HL-60 (cell line): ENCODE measurements at regions not wholly inside any gene's neighbourhood (a gene's known extent, or its start where the extent isn't known, plus 50 kb on each side); places are given as distances from the start of the nearest gene placed in this dataset.

ENCODE experiments used
- DNase-seq, 2 experiments: peaks; one replicate each; pipeline ENCODE4 v3.0.0-alpha.2; 2010 to 2020; ENCODE audit warnings: low read depth in 1 of 2, low spot score in 1 of 2
- H3K27ac ChIP-seq: fragments of 250-450 bp; sonication (Bioruptor Pico); replicated peaks from 2 replicates; pipeline ENCODE4 v1.5.1; 2020; ENCODE audit warnings: mild to moderate bottlenecking, moderate library complexity
- H3K27me3 ChIP-seq: fragments of 250-450 bp; sonication (Bioruptor Pico); 2 replicates; pipeline ENCODE4 v1.5.1; 2021; ENCODE audit warnings: mild to moderate bottlenecking, moderate library complexity; ENCODE audit not compliant: insufficient read depth, poor library complexity, severe bottlenecking
- H3K4me3 ChIP-seq: replicated peaks from 2 replicates; pipeline ENCODE4 v1.5.1; 2011; ENCODE audit warnings: mild to moderate bottlenecking, control low read depth, low read length; ENCODE audit not compliant: insufficient read depth
- GABPA ChIP-seq: IDR thresholded peaks from 2 replicates; pipeline ENCODE4 v1.6.1; 2012; ENCODE audit warnings: low read depth
- POLR2AphosphoS5 ChIP-seq: IDR thresholded peaks from 2 replicates; pipeline ENCODE4 v1.6.1; 2012; ENCODE audit warnings: low read depth
- SPI1 ChIP-seq: IDR thresholded peaks from 2 replicates; pipeline ENCODE4 v1.6.1; 2012; ENCODE audit warnings: low read depth, mild to moderate bottlenecking, borderline replicate concordance
- TF ChIP-seq, protein P1 (sequence below): IDR thresholded peaks from one replicate; pipeline ENCODE4 v1.5.1; 2011; ENCODE audit warnings: low read length, control low read depth, inconsistent platforms; ENCODE audit not compliant: insufficient read depth
- TF ChIP-seq, protein P2 (sequence below): IDR thresholded peaks from 2 replicates; pipeline ENCODE4 v1.6.1; 2012; ENCODE audit warnings: low read depth; ENCODE audit not compliant: insufficient replicate concordance

DNA sequence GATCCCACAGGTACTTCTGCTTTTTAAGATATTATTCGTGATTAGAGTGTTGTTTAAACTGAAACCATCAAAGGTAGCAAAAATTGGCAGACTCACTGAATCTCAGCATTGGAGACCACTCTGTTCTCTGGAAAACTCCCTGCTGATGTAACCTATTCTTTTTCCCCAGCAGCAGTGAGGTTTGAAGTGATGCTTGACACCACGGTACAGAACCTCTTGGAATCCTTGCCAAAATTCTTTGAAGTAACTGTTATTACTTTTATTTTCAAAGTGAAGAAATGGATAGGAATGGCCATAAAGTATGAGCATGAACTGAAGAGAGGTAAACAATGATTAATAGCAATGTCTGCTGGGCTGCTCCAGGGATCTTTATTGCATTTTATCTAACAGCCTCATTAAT lies 66.4 kb upstream of the KL start:
- TF ChIP-seq, protein P1, sequence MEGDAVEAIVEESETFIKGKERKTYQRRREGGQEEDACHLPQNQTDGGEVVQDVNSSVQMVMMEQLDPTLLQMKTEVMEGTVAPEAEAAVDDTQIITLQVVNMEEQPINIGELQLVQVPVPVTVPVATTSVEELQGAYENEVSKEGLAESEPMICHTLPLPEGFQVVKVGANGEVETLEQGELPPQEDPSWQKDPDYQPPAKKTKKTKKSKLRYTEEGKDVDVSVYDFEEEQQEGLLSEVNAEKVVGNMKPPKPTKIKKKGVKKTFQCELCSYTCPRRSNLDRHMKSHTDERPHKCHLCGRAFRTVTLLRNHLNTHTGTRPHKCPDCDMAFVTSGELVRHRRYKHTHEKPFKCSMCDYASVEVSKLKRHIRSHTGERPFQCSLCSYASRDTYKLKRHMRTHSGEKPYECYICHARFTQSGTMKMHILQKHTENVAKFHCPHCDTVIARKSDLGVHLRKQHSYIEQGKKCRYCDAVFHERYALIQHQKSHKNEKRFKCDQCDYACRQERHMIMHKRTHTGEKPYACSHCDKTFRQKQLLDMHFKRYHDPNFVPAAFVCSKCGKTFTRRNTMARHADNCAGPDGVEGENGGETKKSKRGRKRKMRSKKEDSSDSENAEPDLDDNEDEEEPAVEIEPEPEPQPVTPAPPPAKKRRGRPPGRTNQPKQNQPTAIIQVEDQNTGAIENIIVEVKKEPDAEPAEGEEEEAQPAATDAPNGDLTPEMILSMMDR, result no peak
- TF ChIP-seq, protein P2, sequence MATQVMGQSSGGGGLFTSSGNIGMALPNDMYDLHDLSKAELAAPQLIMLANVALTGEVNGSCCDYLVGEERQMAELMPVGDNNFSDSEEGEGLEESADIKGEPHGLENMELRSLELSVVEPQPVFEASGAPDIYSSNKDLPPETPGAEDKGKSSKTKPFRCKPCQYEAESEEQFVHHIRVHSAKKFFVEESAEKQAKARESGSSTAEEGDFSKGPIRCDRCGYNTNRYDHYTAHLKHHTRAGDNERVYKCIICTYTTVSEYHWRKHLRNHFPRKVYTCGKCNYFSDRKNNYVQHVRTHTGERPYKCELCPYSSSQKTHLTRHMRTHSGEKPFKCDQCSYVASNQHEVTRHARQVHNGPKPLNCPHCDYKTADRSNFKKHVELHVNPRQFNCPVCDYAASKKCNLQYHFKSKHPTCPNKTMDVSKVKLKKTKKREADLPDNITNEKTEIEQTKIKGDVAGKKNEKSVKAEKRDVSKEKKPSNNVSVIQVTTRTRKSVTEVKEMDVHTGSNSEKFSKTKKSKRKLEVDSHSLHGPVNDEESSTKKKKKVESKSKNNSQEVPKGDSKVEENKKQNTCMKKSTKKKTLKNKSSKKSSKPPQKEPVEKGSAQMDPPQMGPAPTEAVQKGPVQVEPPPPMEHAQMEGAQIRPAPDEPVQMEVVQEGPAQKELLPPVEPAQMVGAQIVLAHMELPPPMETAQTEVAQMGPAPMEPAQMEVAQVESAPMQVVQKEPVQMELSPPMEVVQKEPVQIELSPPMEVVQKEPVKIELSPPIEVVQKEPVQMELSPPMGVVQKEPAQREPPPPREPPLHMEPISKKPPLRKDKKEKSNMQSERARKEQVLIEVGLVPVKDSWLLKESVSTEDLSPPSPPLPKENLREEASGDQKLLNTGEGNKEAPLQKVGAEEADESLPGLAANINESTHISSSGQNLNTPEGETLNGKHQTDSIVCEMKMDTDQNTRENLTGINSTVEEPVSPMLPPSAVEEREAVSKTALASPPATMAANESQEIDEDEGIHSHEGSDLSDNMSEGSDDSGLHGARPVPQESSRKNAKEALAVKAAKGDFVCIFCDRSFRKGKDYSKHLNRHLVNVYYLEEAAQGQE, result no peak
- TF ChIP-seq SPI1, result no peak
- no peak for TF ChIP-seq POLR2AphosphoS5
- no peak for TF ChIP-seq GABPA
- DNase-seq, result no peak
- H3K27me3 ChIP-seq, result no peaks in the 10 kb centered on the region
- H3K27ac ChIP-seq, result no peak overlapping the region
- H3K4me3 ChIP-seq, result no peak overlapping the region

DNA sequence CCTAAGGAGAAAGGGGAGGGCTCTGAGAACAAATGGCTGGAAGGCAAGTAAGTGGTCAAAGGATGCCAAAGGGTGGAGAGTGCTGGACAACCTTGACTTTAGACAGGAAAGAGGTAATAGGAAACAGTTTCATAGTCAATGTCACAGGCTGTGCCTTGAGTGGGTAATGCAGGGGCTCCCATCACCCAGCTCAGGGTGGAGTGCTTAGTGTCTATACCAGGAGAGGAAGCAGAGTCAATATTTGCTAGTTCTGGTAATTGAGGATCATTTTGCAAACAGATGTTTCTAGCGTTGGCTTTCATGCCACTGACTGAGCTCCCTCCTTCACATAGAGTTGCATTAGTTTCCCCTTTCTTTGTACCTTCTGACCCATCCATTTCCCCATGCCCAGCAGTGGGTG lies 64.6 kb upstream of the KL start:
- Histone ChIP-seq H3K27ac (no peak overlapping the region), H3K27me3 (no peaks in the 10 kb centered on the region), H3K4me3 (no peak overlapping the region)
- no peak for DNase-seq
- TF ChIP-seq, protein P2, result no peak
- TF ChIP-seq POLR2AphosphoS5 (no peak), GABPA (no peak), SPI1 (no peak)
- TF ChIP-seq, protein P1, result no peak

DNA sequence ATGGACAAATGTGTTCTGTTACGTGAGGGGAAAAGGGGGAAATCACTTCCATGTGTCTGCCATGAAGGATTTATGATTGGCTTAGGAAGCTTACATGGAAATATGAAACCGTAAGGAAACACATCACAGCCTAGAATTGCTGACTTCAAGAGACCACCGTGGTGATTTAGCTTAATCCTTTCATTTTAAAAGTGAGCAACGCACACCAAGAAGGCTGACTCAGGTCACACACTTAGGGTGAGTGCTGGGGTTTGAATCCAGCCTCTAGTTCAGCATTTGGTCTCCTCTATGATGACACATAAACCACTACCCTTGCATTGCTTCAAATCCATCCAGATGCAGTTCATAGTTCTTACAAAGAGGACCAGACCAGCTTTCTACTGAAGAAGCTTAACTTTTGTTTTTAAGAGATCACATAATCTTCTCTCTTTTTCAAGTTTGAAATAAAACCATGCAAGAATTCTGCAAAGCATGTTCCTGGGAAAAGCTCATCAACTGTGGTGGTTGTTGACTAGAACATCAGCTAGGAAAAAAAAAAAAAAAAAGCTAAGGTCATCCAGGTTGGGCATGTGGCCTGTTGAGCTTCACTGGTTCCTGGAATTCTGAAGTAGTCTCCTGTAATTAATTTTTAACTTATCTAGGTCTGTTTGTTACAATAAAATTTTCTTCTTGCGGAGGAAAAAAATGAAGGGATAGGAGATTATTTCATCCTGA lies 60.2 kb upstream of the KL start:
- H3K27ac ChIP-seq, result no peak overlapping the region
- TF ChIP-seq GABPA (no peak), POLR2AphosphoS5 (no peak), SPI1 (no peak)
- TF ChIP-seq, protein P1, result no peak
- TF ChIP-seq, protein P2, result no peak
- no peaks in the 10 kb centered on the region for H3K27me3 ChIP-seq
- no peak for DNase-seq
- no peak overlapping the region for H3K4me3 ChIP-seq
